Gastroesophageal sphincter (tissue), 4 donors: ENCODE measurements at regions not wholly inside any gene's neighbourhood (a gene's known extent, or its start where the extent isn't known, plus 50 kb on each side); places are given as distances from the start of the nearest gene placed in this dataset.

Experiments used
- ATAC-seq: fragments of 150-250 bp; one replicate; pipeline ENCODE4 v1.9.1; 2016; ENCODE audit warnings: mild to moderate bottlenecking, moderate library complexity
- H3K27ac ChIP-seq, 4 donors: fragments of 200-600 bp; sonication (generic) in 3 of 4; 1 replicate in 3 of 4; 2 replicates in 1 of 4; pipeline ENCODE4 v1.5.1; 2016 to 2019
- H3K27me3 ChIP-seq: fragments of 200-600 bp; sonication (generic); one replicate; pipeline ENCODE4 v1.5.1; 2019
- H3K36me3 ChIP-seq, 2 donors: fragments of 200-600 bp; sonication (generic); one replicate each; pipeline ENCODE4 v1.5.1; 2019; ENCODE audit warnings: control low read depth in 1 of 2
- H3K4me1 ChIP-seq, 3 donors: fragments of 200-600 bp; sonication (generic); 1 replicate in 2 of 3; 2 replicates in 1 of 3; pipeline ENCODE4 v1.5.1; 2016 to 2019; ENCODE audit warnings: control low read depth in 2 of 3
- H3K4me3 ChIP-seq, 2 donors: fragments of 200-600 bp; sonication (generic); one replicate each; pipeline ENCODE4 v1.5.1; 2019; ENCODE audit warnings: mild to moderate bottlenecking in 1 of 2, moderate library complexity in 1 of 2
- H3K9me3 ChIP-seq, 3 donors: fragments of 200-600 bp; sonication (generic); one replicate each; pipeline ENCODE4 v1.5.1; 2017 to 2019; ENCODE audit warnings: control low read depth in 2 of 3
- EP300 ChIP-seq: sonication (generic); formaldehyde crosslinking; IDR thresholded peaks from one replicate; pipeline ENCODE4 v1.6.1; 2017; ENCODE audit warnings: antibody characterized with exemption, mild to moderate bottlenecking
- POLR2A ChIP-seq, 2 donors: fragments of 450-650 bp; IDR thresholded peaks; one replicate each; pipeline ENCODE4 v1.6.1; 2017; ENCODE audit warnings: antibody characterized with exemption in 2 of 2, mild to moderate bottlenecking in 2 of 2, moderate library complexity in 1 of 2
- POLR2AphosphoS5 ChIP-seq: sonication (generic); formaldehyde crosslinking; IDR thresholded peaks from one replicate; pipeline ENCODE4 v1.6.1; 2017; ENCODE audit warnings: antibody characterized with exemption
- WGBS, 2 donors: methylation state at CpG; one replicate each; pipeline ENCODE4 v1.1.5; 2018; ENCODE audit warnings: low coverage in 1 of 2; 5-methylcytosine and 5-hydroxymethylcytosine counted together
- TF ChIP-seq, protein P1 (sequence below), 4 experiments: fragments of 200-600 bp in 2 of 4; fragments of 450-650 bp in 2 of 4; sonication (generic) in 1 of 4; IDR thresholded peaks; one replicate each; pipeline ENCODE4 v1.5.1; 2017 to 2019; ENCODE audit warnings: antibody characterized with exemption in 4 of 4, mild to moderate bottlenecking in 2 of 4, moderate library complexity in 2 of 4

GRCh38 chr4:108426493-108426892 lies 193.9 kb upstream of the RPL34 start:
- Histone ChIP-seq H3K36me3 (no peaks in the 10 kb centered on the region), H3K9me3 (no peaks in the 10 kb centered on the region), H3K4me1 (no peaks in the 10 kb centered on the region), H3K27ac (no peak overlapping the region), H3K27me3 (no peaks in the 10 kb centered on the region), H3K4me3 (no peak overlapping the region)
- 44 to 64% methylated on average over 3 of the region's 3 CpGs for WGBS, 2 donors
- TF ChIP-seq, protein P1, sequence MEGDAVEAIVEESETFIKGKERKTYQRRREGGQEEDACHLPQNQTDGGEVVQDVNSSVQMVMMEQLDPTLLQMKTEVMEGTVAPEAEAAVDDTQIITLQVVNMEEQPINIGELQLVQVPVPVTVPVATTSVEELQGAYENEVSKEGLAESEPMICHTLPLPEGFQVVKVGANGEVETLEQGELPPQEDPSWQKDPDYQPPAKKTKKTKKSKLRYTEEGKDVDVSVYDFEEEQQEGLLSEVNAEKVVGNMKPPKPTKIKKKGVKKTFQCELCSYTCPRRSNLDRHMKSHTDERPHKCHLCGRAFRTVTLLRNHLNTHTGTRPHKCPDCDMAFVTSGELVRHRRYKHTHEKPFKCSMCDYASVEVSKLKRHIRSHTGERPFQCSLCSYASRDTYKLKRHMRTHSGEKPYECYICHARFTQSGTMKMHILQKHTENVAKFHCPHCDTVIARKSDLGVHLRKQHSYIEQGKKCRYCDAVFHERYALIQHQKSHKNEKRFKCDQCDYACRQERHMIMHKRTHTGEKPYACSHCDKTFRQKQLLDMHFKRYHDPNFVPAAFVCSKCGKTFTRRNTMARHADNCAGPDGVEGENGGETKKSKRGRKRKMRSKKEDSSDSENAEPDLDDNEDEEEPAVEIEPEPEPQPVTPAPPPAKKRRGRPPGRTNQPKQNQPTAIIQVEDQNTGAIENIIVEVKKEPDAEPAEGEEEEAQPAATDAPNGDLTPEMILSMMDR (IDR thresholded peaks at IDR 0.05) = no peak
- no peak for ATAC-seq

DNA sequence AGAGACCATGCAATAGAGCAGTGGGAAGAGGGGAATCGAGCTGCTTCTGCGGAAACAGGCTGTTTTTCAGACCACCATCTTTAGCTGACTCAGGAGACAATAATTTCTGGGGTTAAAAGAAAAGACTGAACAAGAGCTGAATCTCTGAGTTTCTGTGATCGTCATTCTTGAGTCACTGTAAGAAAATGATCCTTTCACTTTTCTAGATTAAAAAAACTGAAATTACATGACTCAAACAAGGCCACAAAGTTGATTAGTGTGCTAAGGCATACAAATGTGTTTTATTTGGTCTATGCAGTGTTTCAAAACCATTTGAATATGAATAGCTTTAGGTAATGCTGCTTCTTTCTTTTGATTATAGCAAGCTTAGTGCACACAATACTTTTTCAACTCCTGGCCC lies 194.4 kb upstream of the RPL34 start:
- Histone ChIP-seq H3K36me3 (no peaks in the 10 kb centered on the region), H3K4me3 (no peak overlapping the region), H3K27me3 (no peaks in the 10 kb centered on the region), H3K27ac (no peak overlapping the region), H3K9me3 (no peaks in the 10 kb centered on the region), H3K4me1 (no peaks in the 10 kb centered on the region)
- no peak for TF ChIP-seq POLR2AphosphoS5
- TF ChIP-seq, protein P1 (IDR thresholded peaks at IDR 0.05) = no peak
- TF ChIP-seq EP300 = no peak
- TF ChIP-seq POLR2A (IDR thresholded peaks at IDR 0.05) = no peak
- no peak for ATAC-seq
- WGBS, 2 donors = 57 to 81% methylated on average over 3 of the region's 3 CpGs

GRCh38 chr4:108417923-108418322 lies 202.5 kb upstream of the RPL34 start:
- Histone ChIP-seq H3K9me3 (peaks cover 0 to 10% (median 0%) of the 10 kb centered on the region in 3 donors), H3K4me3 (no peak overlapping the region), H3K36me3 (no peaks in the 10 kb centered on the region), H3K4me1 (no peaks in the 10 kb centered on the region), H3K27ac (no peak overlapping the region), H3K27me3 (no peaks in the 10 kb centered on the region)
- no peak for ATAC-seq
- WGBS, 2 donors = 67 to 71% methylated on average over 1 of the region's 1 CpG
- TF ChIP-seq, protein P1 (IDR thresholded peaks at IDR 0.05) = no peak
- TF ChIP-seq POLR2A (IDR thresholded peaks at IDR 0.05) = no peak
- TF ChIP-seq EP300 = no peak
- no peak for TF ChIP-seq POLR2AphosphoS5

- Histone ChIP-seq H3K4me1 (no peaks in the 10 kb centered on the region), H3K27me3 (no peaks in the 10 kb centered on the region), H3K9me3 (peaks cover 0 to 10% (median 0%) of the 10 kb centered on the region in 3 donors), H3K27ac (no peak overlapping the region), H3K36me3 (no peaks in the 10 kb centered on the region), H3K4me3 (no peak overlapping the region)
- 70% methylated on average over 2 of the region's 3 CpGs; no CpG with 5 or more reads in 1 of the 2 donors for WGBS, 2 donors
- no peak for ATAC-seq
- no peak for TF ChIP-seq POLR2AphosphoS5
- no peak for TF ChIP-seq POLR2A (IDR thresholded peaks at IDR 0.05)
- no peak for TF ChIP-seq EP300
- TF ChIP-seq, protein P1 (IDR thresholded peaks at IDR 0.05) = no peak
These were observed 203.5 kb upstream of the RPL34 start for GRCh38 chr4:108416831-108417230.

DNA sequence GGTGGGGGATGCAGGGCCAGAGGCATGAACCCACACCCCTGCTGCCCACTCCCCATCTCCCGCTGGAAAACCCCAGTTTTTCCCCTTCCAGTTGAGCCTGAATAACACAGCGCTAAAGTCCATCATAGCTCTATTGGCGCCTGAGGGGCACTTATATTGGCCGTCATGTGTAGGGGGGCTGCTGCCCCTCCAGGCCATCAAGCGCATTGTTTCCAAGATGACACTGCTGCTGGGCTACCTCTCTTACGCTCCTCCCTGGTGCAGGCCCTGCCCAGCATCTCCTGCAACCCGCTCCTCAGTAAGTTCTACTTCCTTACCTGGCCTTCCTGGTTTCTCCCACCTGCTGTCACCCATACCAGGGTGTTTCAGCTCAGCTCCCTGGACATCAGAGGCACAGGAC lies 205.0 kb upstream of the RPL34 start:
- Histone ChIP-seq H3K4me3 (no peak overlapping the region), H3K36me3 (no peaks in the 10 kb centered on the region), H3K27me3 (no peaks in the 10 kb centered on the region), H3K27ac (no peak overlapping the region), H3K9me3 (peaks cover 0 to 10% (median 0%) of the 10 kb centered on the region in 3 donors), H3K4me1 (no peaks in the 10 kb centered on the region)
- no peak for ATAC-seq
- 98% methylated on average over 7 of the region's 7 CpGs; no CpG with 5 or more reads in 1 of the 2 donors for WGBS, 2 donors
- TF ChIP-seq POLR2A (IDR thresholded peaks at IDR 0.05) (no peak), EP300 (no peak), POLR2AphosphoS5 (no peak)
- TF ChIP-seq, protein P1 (IDR thresholded peaks at IDR 0.05) = no peak
